Calu3 (cell line): ENCODE measurements at regions not wholly inside any gene's neighbourhood (a gene's known extent, or its start where the extent isn't known, plus 50 kb on each side); places are given as distances from the start of the nearest gene placed in this dataset.

Experiments used
- BruUV-seq: library from RNA; stranded (reverse); fragments of 400-500 nt; replicated peaks from 2 replicates; lab custom pipeline; 2021; lab: Mats Ljungman, UMichigan
- CTCF ChIA-PET: fragments of 300-600 bp; sonication (Branson Sonifier 250); formaldehyde crosslinking; loops from one replicate; lab custom pipeline; 2022; ENCODE audit warnings: antibody characterized with exemption; lab: Charles Lee
- DNase-seq: peaks from one replicate; pipeline ENCODE4 v3.0.0; 2022
- H3K27ac Mint-ChIP-seq: one replicate; pipeline ENCODE4 v1.8.0; 2022; ENCODE audit warnings: mixed read lengths; ENCODE audit not compliant: unreplicated experiment
- H3K27me3 Mint-ChIP-seq: one replicate; pipeline ENCODE4 v1.8.0; 2022; ENCODE audit warnings: mixed read lengths; ENCODE audit not compliant: unreplicated experiment
- H3K36me3 Mint-ChIP-seq: one replicate; pipeline ENCODE4 v1.8.0; 2022; ENCODE audit warnings: mild to moderate bottlenecking, moderate library complexity, mixed read lengths; ENCODE audit not compliant: insufficient read depth, unreplicated experiment
- H3K4me1 Mint-ChIP-seq: one replicate; pipeline ENCODE4 v1.8.0; 2022; ENCODE audit warnings: mild to moderate bottlenecking, low read depth, mixed read lengths; ENCODE audit not compliant: unreplicated experiment
- H3K4me3 Mint-ChIP-seq: one replicate; pipeline ENCODE4 v1.8.0; 2022; ENCODE audit warnings: mild to moderate bottlenecking, low read depth, moderate library complexity, mixed read lengths; ENCODE audit not compliant: unreplicated experiment
- H3K9me3 Mint-ChIP-seq: one replicate; pipeline ENCODE4 v1.8.0; 2022; ENCODE audit warnings: low read depth, mixed read lengths; ENCODE audit not compliant: unreplicated experiment
- intact Hi-C: fragments of 100-400 bp; cut with micrococcal nuclease; formaldehyde crosslinking; loops from one replicate; pipeline ENCODE4 v1.10.0; 2022; ENCODE audit not compliant: unreplicated experiment
- TF ChIP-seq, protein P1 (sequence below): fragments of 200-600 bp; IDR thresholded peaks from one replicate; pipeline ENCODE4 v1.8.0; 2022; ENCODE audit warnings: antibody characterized with exemption; ENCODE audit not compliant: unreplicated experiment

DNA sequence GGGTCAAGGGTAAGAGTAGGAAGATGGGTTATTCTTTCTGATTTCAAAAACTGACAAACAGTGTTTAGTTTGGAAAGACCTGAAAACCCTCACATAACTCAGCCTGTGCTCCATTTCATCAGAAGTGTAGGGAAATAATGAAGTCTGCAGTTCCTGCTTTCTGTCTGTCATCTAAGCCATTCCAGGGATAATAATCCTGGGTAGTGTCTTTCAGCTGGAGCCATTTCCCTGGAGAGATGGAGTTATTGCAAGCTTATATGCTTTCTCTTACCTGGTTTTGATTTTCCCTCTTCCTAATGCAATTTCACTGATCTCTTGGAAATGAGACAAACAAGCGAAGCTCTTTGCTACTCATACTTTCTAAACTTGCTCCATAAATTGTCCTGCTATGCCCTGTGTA is 824.8 kb upstream of the LCORL start:
- no peak overlapping the region for H3K4me3 Mint-ChIP-seq
- TF ChIP-seq, protein P1, sequence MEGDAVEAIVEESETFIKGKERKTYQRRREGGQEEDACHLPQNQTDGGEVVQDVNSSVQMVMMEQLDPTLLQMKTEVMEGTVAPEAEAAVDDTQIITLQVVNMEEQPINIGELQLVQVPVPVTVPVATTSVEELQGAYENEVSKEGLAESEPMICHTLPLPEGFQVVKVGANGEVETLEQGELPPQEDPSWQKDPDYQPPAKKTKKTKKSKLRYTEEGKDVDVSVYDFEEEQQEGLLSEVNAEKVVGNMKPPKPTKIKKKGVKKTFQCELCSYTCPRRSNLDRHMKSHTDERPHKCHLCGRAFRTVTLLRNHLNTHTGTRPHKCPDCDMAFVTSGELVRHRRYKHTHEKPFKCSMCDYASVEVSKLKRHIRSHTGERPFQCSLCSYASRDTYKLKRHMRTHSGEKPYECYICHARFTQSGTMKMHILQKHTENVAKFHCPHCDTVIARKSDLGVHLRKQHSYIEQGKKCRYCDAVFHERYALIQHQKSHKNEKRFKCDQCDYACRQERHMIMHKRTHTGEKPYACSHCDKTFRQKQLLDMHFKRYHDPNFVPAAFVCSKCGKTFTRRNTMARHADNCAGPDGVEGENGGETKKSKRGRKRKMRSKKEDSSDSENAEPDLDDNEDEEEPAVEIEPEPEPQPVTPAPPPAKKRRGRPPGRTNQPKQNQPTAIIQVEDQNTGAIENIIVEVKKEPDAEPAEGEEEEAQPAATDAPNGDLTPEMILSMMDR, result no peak
- no peaks in the 10 kb centered on the region for H3K27me3 Mint-ChIP-seq
- H3K4me1 Mint-ChIP-seq, result no peaks in the 10 kb centered on the region
- CTCF ChIA-PET, result interaction anchor here (0.7 kb wide), 1 partner anchor 23 kb away, joined by 3 read pairs; no protein-coding TSS in a partner anchor
- no peak overlapping the region for H3K27ac Mint-ChIP-seq
- H3K36me3 Mint-ChIP-seq, result no peaks in the 10 kb centered on the region
- no peak for DNase-seq
- intact Hi-C loops, result no loop called here
- peaks cover 8% of the 10 kb centered on the region for H3K9me3 Mint-ChIP-seq
- BruUV-seq, result no TSS peak

DNA sequence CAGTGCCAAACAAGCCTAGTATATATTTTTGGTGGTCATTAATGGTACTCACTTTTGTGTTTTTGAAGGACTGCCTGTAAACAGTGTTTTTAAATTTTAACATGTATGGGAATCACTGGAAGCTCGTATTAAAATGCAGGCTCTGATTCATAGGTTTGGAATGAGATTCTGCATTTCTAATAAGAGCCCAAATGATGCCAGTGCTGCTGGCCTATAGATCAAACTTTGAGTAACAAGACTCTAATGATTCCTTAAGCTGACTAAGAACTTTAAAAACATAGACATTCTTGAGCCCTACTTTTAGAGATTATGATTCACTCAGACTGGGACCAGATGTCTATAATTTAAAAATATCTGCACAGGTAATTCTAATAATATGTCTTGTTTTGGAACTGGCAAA is 823.2 kb upstream of the LCORL start:
- H3K4me1 Mint-ChIP-seq, result no peaks in the 10 kb centered on the region
- H3K27ac Mint-ChIP-seq, result no peak overlapping the region
- DNase-seq, result no peak
- H3K9me3 Mint-ChIP-seq, result peaks cover 8% of the 10 kb centered on the region
- no peak overlapping the region for H3K4me3 Mint-ChIP-seq
- TF ChIP-seq, protein P1, result no peak
- intact Hi-C loops, result no loop called here
- CTCF ChIA-PET, result no interaction called here
- BruUV-seq, result no TSS peak
- no peaks in the 10 kb centered on the region for H3K36me3 Mint-ChIP-seq
- H3K27me3 Mint-ChIP-seq, result no peaks in the 10 kb centered on the region

DNA sequence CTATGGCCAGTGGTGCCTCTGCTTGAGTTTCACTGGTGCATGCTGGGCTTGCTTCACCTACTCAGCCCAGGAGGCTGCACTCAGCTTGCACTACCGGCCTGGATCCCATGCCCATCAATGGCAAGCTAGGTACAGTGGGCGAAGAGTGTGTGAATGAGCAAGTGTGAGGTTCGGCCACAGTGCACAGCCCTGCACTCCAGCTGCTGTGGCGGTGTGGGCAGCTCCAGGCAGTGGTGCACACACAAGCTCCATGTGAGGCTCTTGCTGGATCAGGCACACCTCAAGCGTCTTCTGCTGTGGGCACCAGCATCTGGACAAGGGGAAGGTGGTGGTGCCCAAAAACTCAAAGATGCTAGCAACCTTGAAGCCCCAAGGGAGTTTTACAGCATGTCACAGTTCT is 820.9 kb upstream of the LCORL start:
- Mint-ChIP-seq H3K4me3 (no peak overlapping the region), H3K4me1 (no peaks in the 10 kb centered on the region), H3K27me3 (no peaks in the 10 kb centered on the region), H3K9me3 (peaks cover 4% of the 10 kb centered on the region), H3K36me3 (no peaks in the 10 kb centered on the region), H3K27ac (no peak overlapping the region)
- TF ChIP-seq, protein P1, result no peak
- CTCF ChIA-PET, result no interaction called here
- intact Hi-C loops, result no loop called here
- no peak for DNase-seq
- BruUV-seq, result no TSS peak

DNA sequence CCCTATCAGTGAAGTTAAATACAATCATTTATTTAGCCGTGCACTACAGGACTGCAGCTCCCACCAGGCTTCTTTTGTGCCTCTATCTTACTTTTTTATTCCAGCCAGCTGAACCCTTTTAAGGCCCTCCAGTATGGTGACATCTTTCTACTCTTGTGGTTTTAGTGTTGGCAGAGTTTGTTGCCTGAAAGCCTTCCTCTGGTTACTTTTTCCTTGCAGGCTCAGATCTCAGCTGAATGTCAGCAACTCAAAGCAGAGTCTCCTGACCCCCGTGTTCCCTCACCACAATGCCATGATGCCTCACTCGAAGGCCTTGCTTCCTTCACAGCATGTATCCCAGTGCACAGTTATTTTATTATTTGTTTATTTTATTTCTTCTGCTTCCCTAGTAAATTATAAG is 818.9 kb upstream of the LCORL start:
- Mint-ChIP-seq H3K27ac (no peak overlapping the region), H3K9me3 (peaks cover 8% of the 10 kb centered on the region), H3K27me3 (no peaks in the 10 kb centered on the region), H3K4me1 (no peaks in the 10 kb centered on the region), H3K4me3 (no peak overlapping the region), H3K36me3 (no peaks in the 10 kb centered on the region)
- TF ChIP-seq, protein P1, result no peak
- CTCF ChIA-PET, result no interaction called here
- intact Hi-C loops, result no loop called here
- BruUV-seq, result no TSS peak
- no peak for DNase-seq
